ENCODE measurements at regions not wholly inside any gene's neighbourhood (a gene's known extent, or its start where the extent isn't known, plus 50 kb on each side); places are given as distances from the start of the nearest gene placed in this dataset.
A peak's percentile ranks its signal among the peaks of the same experiment; 100 is the strongest.

DNA sequence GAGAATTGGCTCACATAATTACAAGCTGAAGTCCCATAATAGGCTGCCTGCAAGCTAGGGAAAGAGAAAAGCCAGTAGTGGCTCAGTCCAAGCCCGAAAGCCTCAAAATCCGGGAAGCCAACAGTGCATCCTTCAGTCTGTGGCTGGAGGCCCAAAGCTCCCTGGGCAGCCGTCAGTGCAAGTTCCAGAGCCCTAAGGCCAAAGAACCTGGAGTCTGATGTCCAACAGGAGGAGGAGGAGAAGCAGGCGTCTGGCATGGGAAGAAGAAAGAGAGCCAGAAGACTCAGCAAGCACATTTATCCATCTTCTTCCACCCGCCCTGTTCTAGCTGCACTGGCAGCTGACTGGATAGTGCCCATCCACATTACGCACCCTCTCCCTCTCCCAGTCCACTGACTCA lies 213.4 kb downstream of the GAS1 start:
- peaks cover 0 to 12% (median 4%) of the 10 kb centered on the region in 5 donors for H3K4me1 ChIP-seq (ENCODE audit: control insufficient read depth in 5 of 5, insufficient read depth in 5 of 5, low read length in 5 of 5)
- no peaks in the 10 kb centered on the region for H3K27me3 ChIP-seq (ENCODE audit: control insufficient read depth in 3 of 3, insufficient read depth in 3 of 3, low read length in 2 of 3)
- TF ChIP-seq, protein P1, sequence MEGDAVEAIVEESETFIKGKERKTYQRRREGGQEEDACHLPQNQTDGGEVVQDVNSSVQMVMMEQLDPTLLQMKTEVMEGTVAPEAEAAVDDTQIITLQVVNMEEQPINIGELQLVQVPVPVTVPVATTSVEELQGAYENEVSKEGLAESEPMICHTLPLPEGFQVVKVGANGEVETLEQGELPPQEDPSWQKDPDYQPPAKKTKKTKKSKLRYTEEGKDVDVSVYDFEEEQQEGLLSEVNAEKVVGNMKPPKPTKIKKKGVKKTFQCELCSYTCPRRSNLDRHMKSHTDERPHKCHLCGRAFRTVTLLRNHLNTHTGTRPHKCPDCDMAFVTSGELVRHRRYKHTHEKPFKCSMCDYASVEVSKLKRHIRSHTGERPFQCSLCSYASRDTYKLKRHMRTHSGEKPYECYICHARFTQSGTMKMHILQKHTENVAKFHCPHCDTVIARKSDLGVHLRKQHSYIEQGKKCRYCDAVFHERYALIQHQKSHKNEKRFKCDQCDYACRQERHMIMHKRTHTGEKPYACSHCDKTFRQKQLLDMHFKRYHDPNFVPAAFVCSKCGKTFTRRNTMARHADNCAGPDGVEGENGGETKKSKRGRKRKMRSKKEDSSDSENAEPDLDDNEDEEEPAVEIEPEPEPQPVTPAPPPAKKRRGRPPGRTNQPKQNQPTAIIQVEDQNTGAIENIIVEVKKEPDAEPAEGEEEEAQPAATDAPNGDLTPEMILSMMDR (IDR thresholded peaks at IDR 0.05; ENCODE audit: control extremely low read depth, extremely low read depth), result no peak
- no peaks in the 10 kb centered on the region for H3K9me3 ChIP-seq (ENCODE audit: control insufficient read depth in 4 of 4, insufficient read depth in 3 of 4, low read length in 3 of 4)
- 87 to 93% methylated on average over 6 of the region's 6 CpGs for WGBS, 2 donors
- H3K36me3 ChIP-seq (ENCODE audit: control insufficient read depth in 4 of 4, insufficient read depth in 4 of 4, low read length in 4 of 4), result no peaks in the 10 kb centered on the region
- no peak overlapping the region for H3K27ac ChIP-seq (ENCODE audit: low read depth in 1 of 2, low read length in 1 of 2)
- ATAC-seq (ENCODE audit: insufficient read depth, low FRiP score) (no peak), DNase-seq (no peak)
- no peak overlapping the region for H3K9ac ChIP-seq (ENCODE audit: insufficient read depth in 1 of 2, low read length in 2 of 2)
- no peak overlapping the region for H3K4me3 ChIP-seq

GRCh38 chr9:86732514-86733171 lies 214.7 kb downstream of the GAS1 start:
- Histone ChIP-seq H3K4me1 (ENCODE audit: control insufficient read depth in 5 of 5, insufficient read depth in 5 of 5, low read length in 5 of 5) (peaks cover 0 to 12% (median 4%) of the 10 kb centered on the region in 5 donors), H3K27ac (ENCODE audit: low read depth in 1 of 2, low read length in 1 of 2) (no peak overlapping the region), H3K36me3 (ENCODE audit: control insufficient read depth in 4 of 4, insufficient read depth in 4 of 4, low read length in 4 of 4) (no peaks in the 10 kb centered on the region), H3K9ac (ENCODE audit: insufficient read depth in 1 of 2, low read length in 2 of 2) (no peak overlapping the region), H3K4me3 (no peak overlapping the region), H3K27me3 (ENCODE audit: control insufficient read depth in 3 of 3, insufficient read depth in 3 of 3, low read length in 2 of 3) (no peaks in the 10 kb centered on the region), H3K9me3 (ENCODE audit: control insufficient read depth in 4 of 4, insufficient read depth in 3 of 4, low read length in 3 of 4) (no peaks in the 10 kb centered on the region)
- TF ChIP-seq, protein P1 (IDR thresholded peaks at IDR 0.05; ENCODE audit: control extremely low read depth, extremely low read depth), result no peak
- ATAC-seq (ENCODE audit: insufficient read depth, low FRiP score) (no peak), DNase-seq (no peak)
- 81 to 89% methylated on average over 6 of the region's 6 CpGs for WGBS, 2 donors

- ATAC-seq (ENCODE audit: insufficient read depth, low FRiP score) (no peak), DNase-seq (peak; percentile 33 to 82 (median 77))
- 36 to 62% methylated on average over 2 of the region's 2 CpGs for WGBS, 2 donors
- Histone ChIP-seq H3K36me3 (ENCODE audit: control insufficient read depth in 4 of 4, insufficient read depth in 4 of 4, low read length in 4 of 4) (no peaks in the 10 kb centered on the region), H3K27me3 (ENCODE audit: control insufficient read depth in 3 of 3, insufficient read depth in 3 of 3, low read length in 2 of 3) (no peaks in the 10 kb centered on the region), H3K9ac (ENCODE audit: insufficient read depth in 1 of 2, low read length in 2 of 2) (no peak overlapping the region), H3K4me1 (ENCODE audit: control insufficient read depth in 5 of 5, insufficient read depth in 5 of 5, low read length in 5 of 5) (peaks cover 0 to 12% (median 4%) of the 10 kb centered on the region in 5 donors), H3K9me3 (ENCODE audit: control insufficient read depth in 4 of 4, insufficient read depth in 3 of 4, low read length in 3 of 4) (peaks cover 0 to 3% (median 0%) of the 10 kb centered on the region in 4 donors), H3K27ac (ENCODE audit: low read depth in 1 of 2, low read length in 1 of 2) (no peak overlapping the region), H3K4me3 (no peak overlapping the region)
- TF ChIP-seq, protein P1 (IDR thresholded peaks at IDR 0.05; ENCODE audit: control extremely low read depth, extremely low read depth), result no peak
Observed at GRCh38 chr9:86731511-86732063, 215.7 kb downstream of the GAS1 start.

All from lung (tissue), 11 donors.